Mesenchymal stem cell (in vitro differentiated cells and primary cell): ENCODE measurements at regions not wholly inside any gene's neighbourhood (a gene's known extent, or its start where the extent isn't known, plus 50 kb on each side); places are given as distances from the start of the nearest gene placed in this dataset.

Experiments used
- DNase-seq: peaks from one replicate; pipeline ENCODE4 v3.0.0-alpha.2; 2013
- H2AFZ ChIP-seq: one replicate; pipeline ENCODE4 v1.6.1; 2013; ENCODE audit warnings: low read depth, mild to moderate bottlenecking, control low read depth, inconsistent platforms, low read length, moderate library complexity
- H2AK5ac ChIP-seq: 2 replicates; pipeline ENCODE4 v1.6.1; 2013; ENCODE audit warnings: low read length, moderate library complexity, mild to moderate bottlenecking, inconsistent platforms; ENCODE audit not compliant: severe bottlenecking
- H2BK120ac ChIP-seq: one replicate; pipeline ENCODE4 v1.6.1; 2013; ENCODE audit warnings: low read depth, mild to moderate bottlenecking, inconsistent platforms, low read length, moderate library complexity
- H2BK12ac ChIP-seq, 2 experiments: one replicate each; pipeline ENCODE4 v1.6.1; 2013; ENCODE audit warnings: inconsistent platforms in 2 of 2, low read length in 2 of 2, mild to moderate bottlenecking in 2 of 2, moderate library complexity in 2 of 2, control low read depth in 1 of 2
- H2BK15ac ChIP-seq: one replicate; pipeline ENCODE4 v1.6.1; 2013; ENCODE audit warnings: mild to moderate bottlenecking, low read depth, inconsistent platforms; ENCODE audit not compliant: poor library complexity, severe bottlenecking
- H2BK5ac ChIP-seq: 2 replicates; pipeline ENCODE4 v1.6.1; 2013; ENCODE audit warnings: low read depth, mild to moderate bottlenecking, low read length, control low read depth, inconsistent platforms; ENCODE audit not compliant: poor library complexity, severe bottlenecking
- H3K14ac ChIP-seq, 2 experiments: one replicate each; pipeline ENCODE4 v1.6.1; 2013; ENCODE audit warnings: inconsistent platforms in 2 of 2, low read length in 2 of 2, control low read depth in 1 of 2, mild to moderate bottlenecking in 1 of 2, moderate library complexity in 1 of 2
- H3K18ac ChIP-seq, 2 experiments: one replicate each; pipeline ENCODE4 v1.6.1; 2013; ENCODE audit warnings: inconsistent platforms in 2 of 2, low read length in 2 of 2, control low read depth in 1 of 2, low read depth in 1 of 2, mild to moderate bottlenecking in 1 of 2
- H3K23ac ChIP-seq, 2 experiments: one replicate each; pipeline ENCODE4 v1.6.1; 2013; ENCODE audit warnings: inconsistent platforms in 2 of 2, low read length in 2 of 2, mild to moderate bottlenecking in 2 of 2, moderate library complexity in 2 of 2, control low read depth in 1 of 2
- H3K27ac ChIP-seq: 2 replicates; pipeline ENCODE4 v1.5.1; 2013; ENCODE audit warnings: mild to moderate bottlenecking, moderate library complexity, low read length, control low read depth, inconsistent platforms; ENCODE audit not compliant: poor library complexity, severe bottlenecking
- H3K27me3 ChIP-seq, 2 experiments: 2 replicates each; pipeline versions ENCODE4 v1.6.1 to v1.7.0; 2013; ENCODE audit warnings: low read length in 2 of 2, mild to moderate bottlenecking in 2 of 2, moderate library complexity in 2 of 2, control low read depth in 1 of 2, inconsistent platforms in 1 of 2; ENCODE audit not compliant: control insufficient read depth in 1 of 2, insufficient read depth in 1 of 2
- H3K36me3 ChIP-seq, 2 experiments: 2 replicates each; pipeline versions ENCODE4 v1.6.1 to v1.7.0; 2013; ENCODE audit warnings: low read length in 2 of 2, control low read depth in 1 of 2, inconsistent platforms in 1 of 2, low read depth in 1 of 2, mild to moderate bottlenecking in 1 of 2; ENCODE audit not compliant: insufficient read depth in 2 of 2, control insufficient read depth in 1 of 2
- H3K4ac ChIP-seq, 2 experiments: one replicate each; pipeline ENCODE4 v1.6.1; 2013; ENCODE audit warnings: inconsistent platforms in 2 of 2, low read length in 2 of 2, mild to moderate bottlenecking in 2 of 2, moderate library complexity in 2 of 2, control low read depth in 1 of 2, low read depth in 1 of 2
- H3K4me1 ChIP-seq: 2 replicates; pipeline ENCODE4 v1.6.1; 2013; ENCODE audit warnings: low read depth, low read length, control low read depth; ENCODE audit not compliant: control insufficient read depth, insufficient read depth
- H3K4me2 ChIP-seq: 2 replicates; pipeline ENCODE4 v1.6.1; 2013; ENCODE audit warnings: low read length, mild to moderate bottlenecking, inconsistent platforms; ENCODE audit not compliant: poor library complexity, severe bottlenecking
- H3K4me3 ChIP-seq, 2 experiments: 2 replicates each; pipeline versions ENCODE4 v1.5.1 to v1.7.0; 2013; ENCODE audit warnings: low read length in 2 of 2, mild to moderate bottlenecking in 2 of 2, control low read depth in 1 of 2, low read depth in 1 of 2; ENCODE audit not compliant: insufficient read depth in 1 of 2
- H3K79me1 ChIP-seq: replicated peaks from 2 replicates; pipeline ENCODE4 v1.6.1; 2013; ENCODE audit warnings: mild to moderate bottlenecking, control low read depth, low read length, inconsistent platforms; ENCODE audit not compliant: poor library complexity, severe bottlenecking
- H3K9ac ChIP-seq: 2 replicates; pipeline ENCODE4 v1.7.0; 2013; ENCODE audit warnings: mild to moderate bottlenecking, low read length, moderate library complexity
- H3K9me3 ChIP-seq: 2 replicates; pipeline ENCODE4 v1.7.0; 2013; ENCODE audit warnings: mild to moderate bottlenecking, low read length; ENCODE audit not compliant: control insufficient read depth
- H4K8ac ChIP-seq: one replicate; pipeline ENCODE4 v1.6.1; 2013; ENCODE audit warnings: inconsistent platforms, mild to moderate bottlenecking, low read length, moderate library complexity
- H4K91ac ChIP-seq: one replicate; pipeline ENCODE4 v1.6.1; 2013; ENCODE audit warnings: mild to moderate bottlenecking, low read length, inconsistent platforms
- WGBS: methylation state at CpG from one replicate; pipeline ENCODE4 v1.1.7; 2013; ENCODE audit warnings: mixed read lengths; 5-methylcytosine and 5-hydroxymethylcytosine counted together

DNA sequence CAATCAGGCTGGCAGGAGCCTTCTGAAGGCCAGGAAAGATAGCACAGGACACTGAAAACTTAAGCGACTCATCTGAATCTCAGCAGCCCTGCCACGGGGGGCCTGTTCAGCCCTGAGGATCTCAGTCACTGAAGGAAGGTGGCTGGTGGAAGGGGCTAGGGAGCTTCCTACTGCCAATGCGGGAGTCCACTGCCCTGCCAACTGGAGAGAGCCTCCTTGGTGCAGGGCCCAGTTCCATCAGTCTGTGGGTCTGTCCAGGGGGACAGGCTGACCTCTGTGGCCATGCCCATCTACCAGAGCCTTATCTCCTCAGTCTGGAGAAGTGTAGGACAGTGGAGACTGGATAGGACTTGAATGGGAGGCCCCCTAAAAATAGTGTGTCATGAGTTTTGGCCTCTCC, 1851.6 kb downstream of the TP53TG3F start:
- Histone ChIP-seq H2BK12ac (no peak overlapping the region), H2AFZ (no peak overlapping the region), H3K79me1 (no peaks in the 10 kb centered on the region), H3K9ac (no peak overlapping the region), H2AK5ac (no peak overlapping the region), H3K14ac (no peak overlapping the region), H3K4ac (no peak overlapping the region), H2BK15ac (no peak overlapping the region), H4K91ac (no peak overlapping the region), H3K27me3 (no peaks in the 10 kb centered on the region), H2BK5ac (no peak overlapping the region), H2BK120ac (no peak overlapping the region), H3K36me3 (no peaks in the 10 kb centered on the region), H3K4me2 (no peak overlapping the region), H4K8ac (no peak overlapping the region), H3K18ac (no peak overlapping the region), H3K27ac (no peak overlapping the region), H3K23ac (no peak overlapping the region), H3K4me1 (no peaks in the 10 kb centered on the region), H3K9me3 (no peaks in the 10 kb centered on the region), H3K4me3 (no peak overlapping the region)
- WGBS = 75% methylated on average over 3 of the region's 3 CpGs
- DNase-seq = no peak

DNA sequence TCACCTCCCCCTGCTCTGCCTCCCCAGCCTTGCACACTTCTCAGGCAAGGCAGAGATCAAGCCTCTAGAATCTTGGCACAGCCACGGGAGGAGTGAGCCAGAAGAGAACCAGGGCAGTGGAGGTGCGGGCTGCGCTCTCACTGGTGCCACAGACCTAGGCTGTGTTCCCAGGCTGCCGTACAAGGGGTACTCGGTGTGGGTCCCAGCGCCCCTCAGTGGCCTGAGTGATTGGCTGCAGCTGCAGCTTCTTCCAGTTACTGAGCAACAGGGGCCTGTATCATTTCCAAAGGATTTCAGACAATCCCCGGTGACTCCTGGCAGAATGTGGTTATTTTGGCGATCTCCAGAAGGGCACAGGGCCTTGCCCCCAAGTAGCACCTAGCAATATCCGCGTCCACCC, 1852.1 kb downstream of the TP53TG3F start:
- H2AFZ ChIP-seq = no peak overlapping the region

DNA sequence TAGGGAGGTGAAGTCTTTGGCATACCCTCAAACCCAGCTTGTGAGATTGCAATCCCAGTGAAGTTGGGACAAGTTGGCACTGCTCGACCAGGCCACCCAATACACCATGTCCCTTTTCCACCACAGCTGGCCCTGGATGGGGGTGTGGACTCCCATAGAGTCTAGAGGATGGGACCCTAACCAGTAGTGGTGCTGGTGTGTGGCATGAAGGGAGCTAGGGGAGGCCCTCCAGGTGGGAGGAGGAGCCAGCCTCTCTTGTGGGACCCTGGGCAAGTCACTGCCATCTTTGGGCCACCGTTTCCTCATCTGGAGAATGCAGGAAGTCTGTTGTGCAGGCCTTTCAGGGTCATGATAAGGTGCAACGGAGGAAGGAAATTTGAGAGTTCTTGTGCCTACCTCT, 1854.9 kb downstream of the TP53TG3F start:
- no peak overlapping the region for H2AK5ac ChIP-seq
- no peak overlapping the region for H4K91ac ChIP-seq
- H4K8ac ChIP-seq = no peak overlapping the region
- no peak overlapping the region for H3K9ac ChIP-seq
- no peaks in the 10 kb centered on the region for H3K36me3 ChIP-seq
- H3K27ac ChIP-seq = no peak overlapping the region
- no peak overlapping the region for H2BK15ac ChIP-seq
- H2BK12ac ChIP-seq = no peak overlapping the region
- no peak overlapping the region for H3K23ac ChIP-seq
- H3K27me3 ChIP-seq = no peaks in the 10 kb centered on the region
- no peak overlapping the region for H3K14ac ChIP-seq
- H3K4me2 ChIP-seq = no peak overlapping the region
- H3K79me1 ChIP-seq = no peaks in the 10 kb centered on the region
- no peak overlapping the region for H3K4ac ChIP-seq
- H3K4me1 ChIP-seq = no peaks in the 10 kb centered on the region
- DNase-seq = no peak
- H3K9me3 ChIP-seq = no peaks in the 10 kb centered on the region
- H3K18ac ChIP-seq = no peak overlapping the region
- H2AFZ ChIP-seq = no peak overlapping the region
- H2BK120ac ChIP-seq = no peak overlapping the region
- H2BK5ac ChIP-seq = no peak overlapping the region
- 30% methylated on average over 3 of the region's 3 CpGs for WGBS
- no peak overlapping the region for H3K4me3 ChIP-seq

More for the DNA sequence above, 1852.1 kb downstream of the TP53TG3F start:
- Histone ChIP-seq H3K79me1 (no peaks in the 10 kb centered on the region), H2BK12ac (no peak overlapping the region), H4K8ac (no peak overlapping the region), H2BK5ac (no peak overlapping the region), H3K4me1 (no peaks in the 10 kb centered on the region), H3K9ac (no peak overlapping the region), H3K23ac (no peak overlapping the region), H2AK5ac (no peak overlapping the region), H3K36me3 (no peaks in the 10 kb centered on the region), H2BK120ac (no peak overlapping the region), H3K18ac (no peak overlapping the region), H3K27ac (no peak overlapping the region), H3K4me3 (no peak overlapping the region), H3K27me3 (no peaks in the 10 kb centered on the region), H3K4me2 (no peak overlapping the region), H3K4ac (no peak overlapping the region), H2BK15ac (no peak overlapping the region), H3K9me3 (no peaks in the 10 kb centered on the region), H4K91ac (no peak overlapping the region), H3K14ac (no peak overlapping the region)
- DNase-seq = no peak
- 69% methylated on average over 10 of the region's 10 CpGs for WGBS

DNA sequence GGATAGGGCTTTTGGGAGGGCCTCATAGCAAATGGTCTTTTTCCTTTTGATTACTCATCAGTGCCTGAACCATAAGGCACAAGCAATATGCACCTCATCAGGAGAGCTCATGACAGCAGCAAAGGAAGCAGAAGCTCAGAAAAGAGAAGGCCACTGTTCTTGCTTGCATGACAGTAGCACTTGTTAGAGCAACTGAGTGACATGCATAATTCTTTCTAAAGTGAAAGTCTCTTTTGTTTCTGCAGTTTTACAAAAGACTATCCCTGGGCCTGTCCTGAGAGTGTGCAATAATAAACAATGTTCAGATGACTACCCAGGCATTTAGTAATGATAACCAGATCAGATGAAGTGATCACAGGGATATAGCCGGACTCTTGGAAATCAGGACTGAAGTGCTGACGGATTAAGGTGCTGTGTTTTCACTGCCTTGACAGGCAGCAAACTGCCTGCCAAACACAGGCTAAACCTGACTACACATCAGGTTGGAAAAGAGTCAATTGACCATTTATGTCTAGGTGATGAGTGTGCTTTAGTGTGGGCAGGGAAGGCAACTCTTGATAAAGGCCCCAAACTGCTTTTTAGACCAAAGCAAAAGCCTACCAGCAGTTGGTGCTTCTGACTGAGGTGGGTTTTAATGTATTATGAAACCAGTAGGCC, 1860.3 kb downstream of the TP53TG3F start:
- Histone ChIP-seq H3K23ac (no peak overlapping the region), H3K27ac (no peak overlapping the region), H3K4me2 (no peak overlapping the region), H4K8ac (no peak overlapping the region), H3K9ac (no peak overlapping the region), H3K27me3 (no peaks in the 10 kb centered on the region), H2BK12ac (no peak overlapping the region), H2AFZ (no peak overlapping the region), H2BK15ac (no peak overlapping the region), H4K91ac (no peak overlapping the region), H3K4me3 (no peak overlapping the region), H3K9me3 (no peaks in the 10 kb centered on the region), H2AK5ac (no peak overlapping the region), H2BK5ac (no peak overlapping the region), H3K79me1 (no peaks in the 10 kb centered on the region), H2BK120ac (no peak overlapping the region), H3K14ac (no peak overlapping the region), H3K4ac (no peak overlapping the region), H3K36me3 (no peaks in the 10 kb centered on the region), H3K4me1 (no peaks in the 10 kb centered on the region), H3K18ac (no peak overlapping the region)
- 66% methylated on average over 2 of the region's 2 CpGs for WGBS
- DNase-seq = no peak
